ENCODE measurements at regions not wholly inside any gene's neighbourhood (a gene's known extent, or its start where the extent isn't known, plus 50 kb on each side); places are given as distances from the start of the nearest gene placed in this dataset.

- TF ChIP-seq CTCF (IDR thresholded peaks at IDR 0.05) (no peak), POLR2A (IDR thresholded peaks at IDR 0.05) (no peak)
These were observed 174.0 kb upstream of the SLC8A1 start for GRCh38 chr2:40625849-40626248.
